OCI-LY1 (cell line): ENCODE measurements at regions not wholly inside any gene's neighbourhood (a gene's known extent, or its start where the extent isn't known, plus 50 kb on each side); places are given as distances from the start of the nearest gene placed in this dataset.

ENCODE experiments used
- H2AFZ ChIP-seq: fragments of 200-600 bp; sonication (generic), shearing (Covaris generic); 2 replicates; pipeline ENCODE4 v1.6.0; 2014; ENCODE audit warnings: antibody characterized with exemption, mild to moderate bottlenecking, low read length
- H3F3A ChIP-seq: fragments of 200-600 bp; sonication (generic), shearing (Covaris generic); 2 replicates; pipeline ENCODE4 v1.6.0; 2014; ENCODE audit warnings: mild to moderate bottlenecking, antibody characterized with exemption, low read length, moderate library complexity; ENCODE audit not compliant: insufficient read depth
- H3K27ac ChIP-seq: fragments of 200-600 bp; sonication (generic); 2 replicates; pipeline ENCODE4 v1.5.1; 2014; ENCODE audit warnings: low read length, mixed run types, mild to moderate bottlenecking, low read depth; ENCODE audit not compliant: poor library complexity, severe bottlenecking
- H3K27me3 ChIP-seq: fragments of 200-600 bp; sonication (generic); 2 replicates; pipeline ENCODE4 v1.6.0; 2014; ENCODE audit warnings: antibody characterized with exemption, mild to moderate bottlenecking, low read length, moderate library complexity; ENCODE audit not compliant: insufficient read depth
- H3K36me3 ChIP-seq: fragments of 200-600 bp; sonication (generic); 2 replicates; pipeline ENCODE4 v1.6.1; 2014; ENCODE audit warnings: mild to moderate bottlenecking, antibody characterized with exemption, low read length, moderate library complexity, mixed read lengths; ENCODE audit not compliant: insufficient read depth
- H3K4me1 ChIP-seq: fragments of 200-600 bp; sonication (generic); 2 replicates; pipeline ENCODE4 v1.5.1; 2014; ENCODE audit warnings: mild to moderate bottlenecking, low read length, moderate library complexity; ENCODE audit not compliant: insufficient read depth, severe bottlenecking
- H3K4me2 ChIP-seq: fragments of 200-600 bp; sonication (generic), shearing (Covaris generic); 2 replicates; pipeline ENCODE4 v1.6.1; 2014; ENCODE audit warnings: low read length
- H3K4me3 ChIP-seq: fragments of 200-600 bp; sonication (generic); 2 replicates; pipeline ENCODE4 v1.5.1; 2014; ENCODE audit warnings: low read length, low read depth, mild to moderate bottlenecking, mixed read lengths; ENCODE audit not compliant: poor library complexity, severe bottlenecking
- H3K79me2 ChIP-seq: fragments of 200-600 bp; shearing (Covaris generic); 2 replicates; pipeline ENCODE4 v1.6.1; 2016; ENCODE audit warnings: mixed run types, low read length, mixed read lengths; ENCODE audit not compliant: insufficient read depth
- H3K9ac ChIP-seq: fragments of 200-600 bp; sonication (generic), shearing (Covaris generic); 2 replicates; pipeline ENCODE4 v1.6.1; 2014; ENCODE audit warnings: mild to moderate bottlenecking, low read length, mixed read lengths
- H3K9me2 ChIP-seq: fragments of 200-600 bp; sonication (generic), shearing (Covaris generic); 2 replicates; pipeline ENCODE4 v1.6.1; 2014; ENCODE audit warnings: low read depth, mild to moderate bottlenecking, low read length, mixed read lengths
- H3K9me3 ChIP-seq: fragments of 200-600 bp; shearing (Covaris generic); 2 replicates; pipeline ENCODE4 v1.6.1; 2014; ENCODE audit warnings: low read length, mixed read lengths
- H4K20me1 ChIP-seq: fragments of 200-600 bp; sonication (generic), shearing (Covaris generic); 2 replicates; pipeline ENCODE4 v1.6.0; 2016; ENCODE audit warnings: mild to moderate bottlenecking, low read length; ENCODE audit not compliant: insufficient read depth
- EZH2 ChIP-seq: fragments of 200-600 bp; sonication (generic), shearing (Covaris generic); IDR thresholded peaks from 2 replicates; pipeline ENCODE4 v1.8.0; 2017; ENCODE audit warnings: borderline replicate concordance, mixed run types, mild to moderate bottlenecking, antibody characterized with exemption, low read length, moderate library complexity, mixed read lengths
- TF ChIP-seq, protein P1 (sequence below): fragments of 200-600 bp; sonication (generic), shearing (Covaris generic); IDR thresholded peaks from 2 replicates; pipeline ENCODE4 v1.5.1; 2017; ENCODE audit warnings: mild to moderate bottlenecking, antibody characterized with exemption, low read length, moderate library complexity, mixed read lengths

- H3K79me2 ChIP-seq, result no peaks in the 10 kb centered on the region
- H3K4me2 ChIP-seq, result no peak overlapping the region
- H2AFZ ChIP-seq, result no peak overlapping the region
- no peaks in the 10 kb centered on the region for H3K9me3 ChIP-seq
- H3K4me3 ChIP-seq, result no peak overlapping the region
- no peaks in the 10 kb centered on the region for H3K36me3 ChIP-seq
- TF ChIP-seq EZH2, result no peak
- TF ChIP-seq, protein P1, sequence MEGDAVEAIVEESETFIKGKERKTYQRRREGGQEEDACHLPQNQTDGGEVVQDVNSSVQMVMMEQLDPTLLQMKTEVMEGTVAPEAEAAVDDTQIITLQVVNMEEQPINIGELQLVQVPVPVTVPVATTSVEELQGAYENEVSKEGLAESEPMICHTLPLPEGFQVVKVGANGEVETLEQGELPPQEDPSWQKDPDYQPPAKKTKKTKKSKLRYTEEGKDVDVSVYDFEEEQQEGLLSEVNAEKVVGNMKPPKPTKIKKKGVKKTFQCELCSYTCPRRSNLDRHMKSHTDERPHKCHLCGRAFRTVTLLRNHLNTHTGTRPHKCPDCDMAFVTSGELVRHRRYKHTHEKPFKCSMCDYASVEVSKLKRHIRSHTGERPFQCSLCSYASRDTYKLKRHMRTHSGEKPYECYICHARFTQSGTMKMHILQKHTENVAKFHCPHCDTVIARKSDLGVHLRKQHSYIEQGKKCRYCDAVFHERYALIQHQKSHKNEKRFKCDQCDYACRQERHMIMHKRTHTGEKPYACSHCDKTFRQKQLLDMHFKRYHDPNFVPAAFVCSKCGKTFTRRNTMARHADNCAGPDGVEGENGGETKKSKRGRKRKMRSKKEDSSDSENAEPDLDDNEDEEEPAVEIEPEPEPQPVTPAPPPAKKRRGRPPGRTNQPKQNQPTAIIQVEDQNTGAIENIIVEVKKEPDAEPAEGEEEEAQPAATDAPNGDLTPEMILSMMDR, result no peak
- H3K27ac ChIP-seq, result no peak overlapping the region
- no peaks in the 10 kb centered on the region for H4K20me1 ChIP-seq
- H3K27me3 ChIP-seq, result no peaks in the 10 kb centered on the region
- H3K9ac ChIP-seq, result no peak overlapping the region
- no peaks in the 10 kb centered on the region for H3K9me2 ChIP-seq
- no peaks in the 10 kb centered on the region for H3K4me1 ChIP-seq
- no peaks in the 10 kb centered on the region for H3F3A ChIP-seq
Observed at GRCh38 chr7:26467541-26467940, 175.9 kb downstream of the SNX10 start.

DNA sequence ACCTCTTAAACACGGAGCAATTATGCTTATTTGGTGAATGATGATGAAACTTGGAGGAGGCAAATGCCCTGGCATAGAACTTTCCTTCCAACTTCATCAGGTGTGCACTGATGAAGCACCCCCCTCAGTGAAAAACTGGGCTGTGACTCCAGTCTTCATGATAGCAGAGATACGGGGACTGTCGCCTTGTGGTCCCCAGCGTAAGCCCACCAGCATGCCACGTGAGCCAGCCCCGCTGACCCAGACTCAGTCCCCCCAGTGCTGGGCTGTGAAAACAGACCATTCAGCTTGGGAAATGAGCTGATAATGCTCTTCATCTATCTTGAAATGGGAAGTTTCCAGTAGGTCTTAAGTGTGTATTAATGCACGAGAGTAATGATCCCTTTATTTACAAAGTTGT, 177.0 kb downstream of the SNX10 start:
- H3K79me2 ChIP-seq, result no peaks in the 10 kb centered on the region
- no peaks in the 10 kb centered on the region for H3K36me3 ChIP-seq
- no peaks in the 10 kb centered on the region for H3K4me1 ChIP-seq
- H4K20me1 ChIP-seq, result no peaks in the 10 kb centered on the region
- H3K4me3 ChIP-seq, result no peak overlapping the region
- TF ChIP-seq, protein P1, result no peak
- TF ChIP-seq EZH2, result no peak
- no peak overlapping the region for H3K27ac ChIP-seq
- H2AFZ ChIP-seq, result no peak overlapping the region
- no peaks in the 10 kb centered on the region for H3K27me3 ChIP-seq
- H3K9ac ChIP-seq, result no peak overlapping the region
- H3K9me3 ChIP-seq, result no peaks in the 10 kb centered on the region
- H3K4me2 ChIP-seq, result no peak overlapping the region
- H3F3A ChIP-seq, result no peaks in the 10 kb centered on the region
- no peaks in the 10 kb centered on the region for H3K9me2 ChIP-seq

DNA sequence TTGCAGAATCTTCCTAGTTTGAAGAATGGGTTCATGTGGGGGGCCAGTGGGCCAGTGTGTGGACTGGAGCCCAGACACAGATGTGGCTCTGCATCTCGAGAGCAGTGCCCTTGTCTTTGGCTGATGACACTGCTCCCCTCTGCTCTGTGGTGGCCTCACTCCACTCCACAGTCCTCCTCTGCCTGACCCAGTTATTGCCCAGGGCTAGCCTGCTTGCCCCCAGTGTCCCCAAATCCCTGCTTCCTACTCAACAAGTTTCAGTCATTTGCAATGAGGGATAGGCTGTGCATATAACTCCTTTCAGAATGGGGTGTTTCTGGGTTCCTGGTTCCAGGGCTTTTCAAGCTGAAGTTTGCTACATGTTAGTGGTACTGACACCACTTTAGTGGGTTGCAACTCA, 177.5 kb downstream of the SNX10 start:
- H3K9me2 ChIP-seq, result no peaks in the 10 kb centered on the region
- TF ChIP-seq, protein P1, result no peak
- TF ChIP-seq EZH2, result no peak
- no peaks in the 10 kb centered on the region for H3F3A ChIP-seq
- no peaks in the 10 kb centered on the region for H3K4me1 ChIP-seq
- no peak overlapping the region for H3K27ac ChIP-seq
- H3K27me3 ChIP-seq, result no peaks in the 10 kb centered on the region
- H3K9ac ChIP-seq, result no peak overlapping the region
- H3K9me3 ChIP-seq, result no peaks in the 10 kb centered on the region
- H3K4me2 ChIP-seq, result no peak overlapping the region
- H3K4me3 ChIP-seq, result no peak overlapping the region
- no peaks in the 10 kb centered on the region for H3K36me3 ChIP-seq
- H2AFZ ChIP-seq, result no peak overlapping the region
- H3K79me2 ChIP-seq, result no peaks in the 10 kb centered on the region
- H4K20me1 ChIP-seq, result no peaks in the 10 kb centered on the region
